HG03354 (cell line): ENCODE measurements at regions not wholly inside any gene's neighbourhood (a gene's known extent, or its start where the extent isn't known, plus 50 kb on each side); places are given as distances from the start of the nearest gene placed in this dataset.
"Not testable (repeated sequence)": the region's sequence is repeated elsewhere in the genome, so short reads cannot be mapped to it uniquely, and the experiment has no call there.

ENCODE experiments used
- ATAC-seq: cut with Tn5 transposase; IDR thresholded peaks from one replicate; pipeline ENCODE4 v1.9.1; 2021; ENCODE audit warnings: mild to moderate bottlenecking; ENCODE audit not compliant: unreplicated experiment, poor library complexity, severe bottlenecking

- no peak for ATAC-seq
These were observed 446.1 kb upstream of the TMEM132C start for GRCh38 chr12:127820846-127821245.

- ATAC-seq, result no peak
These were observed 444.1 kb upstream of the TMEM132C start for GRCh38 chr12:127822809-127823411.

- no peak for ATAC-seq
These were observed 443.2 kb upstream of the TMEM132C start for GRCh38 chr12:127823801-127824200.

GRCh38 chr12:127829281-127830064 lies 437.5 kb upstream of the TMEM132C start:
- ATAC-seq, result no peak

- no peak for ATAC-seq
These were observed 436.9 kb upstream of the TMEM132C start for GRCh38 chr12:127830065-127830460.

GRCh38 chr12:127830730-127831129 lies 436.2 kb upstream of the TMEM132C start:
- ATAC-seq, result no peak

- ATAC-seq, result no peak
These were observed 434.8 kb upstream of the TMEM132C start for GRCh38 chr12:127832172-127832571.

- not testable (repeated sequence) for ATAC-seq
These were observed 430.2 kb upstream of the TMEM132C start for GRCh38 chr12:127836802-127837201.

- no peak for ATAC-seq
These were observed 409.3 kb upstream of the TMEM132C start for GRCh38 chr12:127857661-127858060.

GRCh38 chr12:127860536-127860935 lies 406.4 kb upstream of the TMEM132C start:
- ATAC-seq, result no peak

DNA sequence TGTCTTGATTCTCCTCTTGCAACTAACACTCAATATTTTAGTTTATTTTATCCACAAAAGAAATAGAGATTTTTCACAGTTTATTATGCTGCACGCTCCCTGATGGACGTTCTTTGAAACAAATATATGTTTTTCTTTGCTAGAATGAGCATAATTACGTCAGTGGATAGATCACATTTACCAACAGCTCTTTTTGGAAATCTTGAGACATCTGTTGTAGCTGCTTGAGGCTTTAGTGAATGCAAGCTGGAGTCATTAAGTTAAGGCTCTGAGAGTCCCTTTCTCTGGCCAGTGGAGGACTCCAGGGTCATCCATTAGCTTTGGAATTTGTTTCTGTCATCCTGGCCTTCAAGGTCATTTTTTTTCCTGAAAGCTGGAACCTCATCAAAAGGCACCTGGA lies 405.6 kb upstream of the TMEM132C start:
- no peak for ATAC-seq

DNA sequence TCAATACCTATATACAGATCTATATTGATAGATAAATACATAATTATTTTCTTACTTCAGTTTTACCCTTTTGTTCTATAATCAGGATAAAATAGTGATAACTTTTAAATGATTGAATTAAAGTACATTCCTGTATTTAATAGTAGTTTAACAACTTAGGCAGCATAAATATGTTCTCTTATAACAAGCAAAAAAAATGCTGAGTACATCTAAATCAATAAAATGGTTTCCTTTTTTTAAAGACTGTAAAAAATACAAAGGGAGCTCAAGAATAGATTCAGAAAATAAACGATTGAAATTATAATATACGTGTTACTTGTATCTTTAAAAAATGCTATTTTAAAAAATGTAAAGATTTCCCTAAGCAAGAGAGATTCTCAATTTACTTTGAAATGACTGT lies 393.7 kb upstream of the TMEM132C start:
- ATAC-seq, result no peak

GRCh38 chr12:127881371-127882140 lies 385.4 kb upstream of the TMEM132C start:
- ATAC-seq, result no peak

- no peak for ATAC-seq
These were observed 384.0 kb upstream of the TMEM132C start for GRCh38 chr12:127883013-127883412.

DNA sequence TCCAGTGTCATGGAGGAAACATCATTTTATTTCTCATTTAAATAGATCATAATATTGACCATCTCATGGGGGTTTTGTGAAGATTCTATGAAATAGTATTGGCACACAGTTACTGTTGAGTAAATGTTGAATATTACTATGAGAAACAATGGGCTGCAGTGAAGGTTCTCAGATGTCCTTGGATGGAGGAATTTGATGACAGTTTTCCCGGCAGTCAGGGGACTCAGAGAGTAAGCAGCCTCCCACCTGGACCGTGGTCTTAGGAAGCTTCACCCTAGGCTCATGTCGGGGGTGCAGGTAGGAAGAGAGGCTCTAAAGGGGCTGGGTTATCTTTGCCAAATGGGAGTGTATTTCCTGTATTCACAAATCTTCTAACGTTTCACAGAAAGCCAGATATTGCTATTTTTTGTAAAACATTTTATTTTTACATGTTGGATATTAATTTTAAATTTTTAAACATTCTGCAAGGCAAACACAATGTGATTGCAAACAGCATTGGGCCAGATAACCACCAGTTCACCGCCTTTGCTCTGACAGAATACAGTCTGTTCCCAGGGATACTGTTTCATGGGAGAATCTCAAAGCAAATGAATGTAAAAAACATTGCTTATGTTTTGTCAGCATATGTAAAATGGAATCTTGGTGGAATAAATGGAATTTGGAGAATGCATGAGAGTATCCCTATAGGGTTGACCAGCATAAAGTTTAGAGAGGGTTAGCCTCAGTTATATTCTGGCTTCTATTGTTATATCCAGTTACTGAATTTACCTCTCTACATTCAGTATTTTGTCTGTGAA lies 380.8 kb upstream of the TMEM132C start:
- no peak for ATAC-seq

- ATAC-seq, result no peak
These were observed 380.1 kb upstream of the TMEM132C start for GRCh38 chr12:127886827-127887226.

- ATAC-seq, result no peak
These were observed 377.8 kb upstream of the TMEM132C start for GRCh38 chr12:127888943-127889719.

GRCh38 chr12:127893895-127894609 lies 372.9 kb upstream of the TMEM132C start:
- ATAC-seq, result no peak

DNA sequence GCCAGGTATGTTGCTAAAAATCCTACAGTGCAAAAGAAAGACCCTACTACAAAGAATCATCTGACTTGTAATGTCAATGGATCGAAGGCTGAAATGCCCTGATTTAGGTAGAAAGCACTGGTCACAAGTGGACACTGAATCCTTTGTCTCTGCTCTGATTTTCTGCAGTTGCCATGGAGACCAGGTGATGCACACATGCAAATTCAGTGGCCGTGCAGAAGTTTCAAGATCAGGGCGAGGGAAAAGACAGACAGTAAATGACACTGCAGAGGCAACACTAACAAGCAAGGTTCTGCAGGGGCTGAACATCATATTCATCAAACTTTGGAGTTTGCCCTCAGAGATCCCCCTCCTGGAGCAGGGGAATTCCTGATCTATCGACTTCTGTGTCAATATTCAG lies 370.3 kb upstream of the TMEM132C start:
- ATAC-seq, result no peak
